ENCODE measurements at regions not wholly inside any gene's neighbourhood (a gene's known extent, or its start where the extent isn't known, plus 50 kb on each side); places are given as distances from the start of the nearest gene placed in this dataset.
"Not testable (repeated sequence)": the region's sequence is repeated elsewhere in the genome, so short reads cannot be mapped to it uniquely, and the experiment has no call there.

DNA sequence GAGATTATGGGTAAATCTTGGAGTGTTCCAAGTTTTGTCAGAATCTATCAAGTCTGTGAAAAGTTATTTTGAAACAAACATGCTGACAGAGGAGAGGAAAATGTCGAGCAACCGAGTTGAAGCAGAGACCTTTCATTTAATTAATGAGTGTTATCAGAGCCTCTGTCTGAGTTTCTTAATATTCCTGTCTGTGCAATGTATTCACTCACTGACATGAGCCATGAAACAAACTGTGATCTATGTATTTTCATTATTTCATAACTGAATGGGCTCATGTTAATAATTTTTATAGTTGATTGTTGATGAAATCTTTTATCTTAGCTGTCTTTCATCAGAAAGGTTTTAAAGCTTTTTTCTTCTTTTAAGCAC, 144.2 kb upstream of the FAR2 start:
- DNase-seq (ENCODE audit: low spot score in 2 of 2) = no peak
- Histone ChIP-seq H3K9me3 (no peaks in the 10 kb centered on the region), H3K36me3 (no peaks in the 10 kb centered on the region), H3K27me3 (no peaks in the 10 kb centered on the region), H3K27ac (no peak overlapping the region), H3K4me3 (no peak overlapping the region), H3K4me1 (no peaks in the 10 kb centered on the region)
- TF ChIP-seq, protein P1, sequence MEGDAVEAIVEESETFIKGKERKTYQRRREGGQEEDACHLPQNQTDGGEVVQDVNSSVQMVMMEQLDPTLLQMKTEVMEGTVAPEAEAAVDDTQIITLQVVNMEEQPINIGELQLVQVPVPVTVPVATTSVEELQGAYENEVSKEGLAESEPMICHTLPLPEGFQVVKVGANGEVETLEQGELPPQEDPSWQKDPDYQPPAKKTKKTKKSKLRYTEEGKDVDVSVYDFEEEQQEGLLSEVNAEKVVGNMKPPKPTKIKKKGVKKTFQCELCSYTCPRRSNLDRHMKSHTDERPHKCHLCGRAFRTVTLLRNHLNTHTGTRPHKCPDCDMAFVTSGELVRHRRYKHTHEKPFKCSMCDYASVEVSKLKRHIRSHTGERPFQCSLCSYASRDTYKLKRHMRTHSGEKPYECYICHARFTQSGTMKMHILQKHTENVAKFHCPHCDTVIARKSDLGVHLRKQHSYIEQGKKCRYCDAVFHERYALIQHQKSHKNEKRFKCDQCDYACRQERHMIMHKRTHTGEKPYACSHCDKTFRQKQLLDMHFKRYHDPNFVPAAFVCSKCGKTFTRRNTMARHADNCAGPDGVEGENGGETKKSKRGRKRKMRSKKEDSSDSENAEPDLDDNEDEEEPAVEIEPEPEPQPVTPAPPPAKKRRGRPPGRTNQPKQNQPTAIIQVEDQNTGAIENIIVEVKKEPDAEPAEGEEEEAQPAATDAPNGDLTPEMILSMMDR (IDR thresholded peaks at IDR 0.05) = no peak
- intact Hi-C loops (cut with DNase I) = no loop called here

DNA sequence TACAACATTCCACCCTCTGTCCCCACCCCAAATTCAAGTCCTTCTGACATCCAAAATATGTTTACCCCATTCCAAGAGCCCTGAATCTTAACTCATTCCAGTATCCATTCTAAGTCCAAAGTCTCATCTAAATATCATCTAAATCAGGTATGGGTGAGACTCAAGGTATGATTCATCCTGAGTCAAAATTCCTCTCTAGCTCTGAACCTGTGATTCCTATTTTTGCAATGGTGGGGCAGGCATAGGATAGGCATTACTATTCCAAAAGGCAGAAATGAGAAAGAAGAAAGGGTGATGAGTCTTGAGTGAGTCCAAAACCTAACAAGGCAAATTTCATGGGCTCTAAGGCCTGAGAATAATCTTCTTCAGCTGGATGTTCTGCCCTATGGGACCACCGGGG, 140.3 kb upstream of the FAR2 start:
- TF ChIP-seq, protein P1 (IDR thresholded peaks at IDR 0.05) = no peak
- no peak overlapping the region for H3K4me3 ChIP-seq
- intact Hi-C loops (cut with DNase I) = no loop called here
- DNase-seq (ENCODE audit: low spot score in 2 of 2) = no peak
- no peaks in the 10 kb centered on the region for H3K9me3 ChIP-seq
- no peak overlapping the region for H3K27ac ChIP-seq
- H3K27me3 ChIP-seq = no peaks in the 10 kb centered on the region
- H3K4me1 ChIP-seq = no peaks in the 10 kb centered on the region
- no peaks in the 10 kb centered on the region for H3K36me3 ChIP-seq

DNA sequence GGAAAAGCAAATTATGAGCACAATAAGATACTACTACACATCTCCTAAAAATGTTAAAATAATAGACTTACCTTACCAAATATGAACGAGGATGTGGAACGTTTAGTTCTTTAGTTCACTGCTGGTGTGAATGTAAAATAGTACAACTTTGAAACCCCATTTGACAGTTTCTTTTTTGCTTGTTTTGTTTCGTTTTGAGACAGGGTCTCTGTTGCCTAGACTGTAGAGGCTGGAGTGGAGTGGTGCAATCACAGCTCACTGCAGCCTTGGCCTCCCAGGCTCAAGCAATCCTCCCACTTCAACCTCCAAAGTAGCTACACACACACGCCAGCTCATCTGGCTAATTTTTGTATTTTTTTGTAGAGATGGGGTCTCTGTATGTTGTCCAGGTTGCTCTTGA, 136.4 kb upstream of the FAR2 start:
- Histone ChIP-seq H3K4me3 (no peak overlapping the region), H3K27me3 (no peaks in the 10 kb centered on the region), H3K27ac (no peak overlapping the region), H3K9me3 (no peaks in the 10 kb centered on the region), H3K4me1 (no peaks in the 10 kb centered on the region), H3K36me3 (no peaks in the 10 kb centered on the region)
- intact Hi-C loops (cut with DNase I) = no loop called here
- no peak for DNase-seq (ENCODE audit: low spot score in 2 of 2)
- TF ChIP-seq, protein P1 (IDR thresholded peaks at IDR 0.05) = no peak

DNA sequence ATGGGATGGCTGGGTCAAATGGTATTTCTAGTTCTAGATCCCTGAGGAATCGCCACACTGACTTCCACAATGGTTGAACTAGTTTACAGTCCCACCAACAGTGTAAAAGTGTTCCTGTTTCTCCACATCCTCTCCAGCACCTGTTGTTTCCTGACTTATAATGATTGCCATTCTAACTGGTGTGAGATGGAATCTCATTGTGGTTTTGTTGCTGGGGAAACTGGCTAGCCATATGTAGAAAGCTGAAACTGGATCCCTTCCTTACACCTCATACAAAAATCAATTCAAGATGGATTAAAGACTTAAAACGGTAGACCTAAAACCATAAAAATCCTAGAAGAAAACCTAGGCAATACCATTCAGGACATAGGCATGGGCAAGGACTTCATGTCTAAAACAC, 131.5 kb upstream of the FAR2 start:
- H3K27ac ChIP-seq; H3K27me3 ChIP-seq; H3K4me1 ChIP-seq; H3K36me3 ChIP-seq; H3K9me3 ChIP-seq; H3K4me3 ChIP-seq; DNase-seq (ENCODE audit: low spot score in 2 of 2); intact Hi-C loops (cut with DNase I): not testable (repeated sequence)

DNA sequence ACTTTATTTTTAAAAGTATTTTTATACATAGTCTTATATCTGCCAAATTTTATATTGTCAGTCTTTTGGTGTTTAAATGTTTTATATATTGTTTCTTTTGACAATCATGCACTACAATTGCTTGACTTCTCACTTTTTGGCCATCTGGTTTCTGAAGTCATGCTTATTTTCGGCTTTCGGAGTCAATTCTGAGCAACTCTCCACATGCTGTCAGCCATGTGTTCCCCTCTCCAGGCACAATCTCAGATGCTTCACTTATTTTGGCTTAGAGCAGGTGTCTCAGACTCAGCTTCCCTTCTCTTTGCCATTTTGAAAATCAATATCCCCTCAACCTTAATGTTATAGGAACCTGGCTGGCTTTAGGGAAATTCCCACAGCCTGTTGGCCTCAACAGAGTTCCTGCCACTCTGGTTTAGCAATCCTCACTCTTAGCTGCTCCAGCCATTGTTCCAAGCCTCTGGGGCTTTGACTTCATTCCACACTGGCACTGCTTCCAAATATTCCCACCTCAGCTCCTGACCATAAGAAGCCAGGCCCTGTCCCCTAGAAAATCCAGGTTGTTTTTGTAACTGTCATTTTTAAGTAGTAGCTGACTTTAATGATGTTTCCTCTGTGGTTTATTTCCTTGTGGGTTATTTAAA, 125.5 kb upstream of the FAR2 start:
- intact Hi-C loops (cut with DNase I) = no loop called here
- no peaks in the 10 kb centered on the region for H3K9me3 ChIP-seq
- no peak for DNase-seq (ENCODE audit: low spot score in 2 of 2)
- H3K4me3 ChIP-seq = no peak overlapping the region
- no peaks in the 10 kb centered on the region for H3K27me3 ChIP-seq
- H3K4me1 ChIP-seq = no peaks in the 10 kb centered on the region
- TF ChIP-seq, protein P1 (IDR thresholded peaks at IDR 0.05) = no peak
- H3K36me3 ChIP-seq = no peaks in the 10 kb centered on the region
- no peak overlapping the region for H3K27ac ChIP-seq

DNA sequence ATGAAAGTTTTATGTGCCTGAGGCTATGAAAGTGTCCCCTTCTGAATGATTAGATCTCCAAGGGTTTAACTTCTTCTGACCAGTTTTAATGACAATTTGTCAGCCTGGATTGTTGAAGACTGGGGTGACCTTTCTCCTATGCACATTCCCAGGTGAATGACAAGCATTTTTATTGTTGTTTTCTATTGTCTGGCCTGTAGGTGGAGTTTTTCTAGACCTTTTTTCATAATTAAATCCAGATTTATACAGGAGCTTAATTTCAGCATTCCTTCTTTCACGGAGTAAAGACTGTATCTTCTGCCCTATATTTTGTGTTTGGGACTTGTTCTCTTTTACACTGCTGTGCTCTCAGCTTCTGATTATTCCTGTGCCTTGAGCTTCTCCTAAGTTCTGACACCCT, 125.0 kb upstream of the FAR2 start:
- Histone ChIP-seq H3K4me3 (no peak overlapping the region), H3K4me1 (no peaks in the 10 kb centered on the region), H3K27ac (no peak overlapping the region), H3K27me3 (no peaks in the 10 kb centered on the region), H3K9me3 (no peaks in the 10 kb centered on the region), H3K36me3 (no peaks in the 10 kb centered on the region)
- DNase-seq (ENCODE audit: low spot score in 2 of 2) = no peak
- TF ChIP-seq, protein P1 (IDR thresholded peaks at IDR 0.05) = no peak
- intact Hi-C loops (cut with DNase I) = no loop called here

Data from ascending aorta (tissue), 2 donors.